GM19043 (cell line): ENCODE measurements at regions not wholly inside any gene's neighbourhood (a gene's known extent, or its start where the extent isn't known, plus 50 kb on each side); places are given as distances from the start of the nearest gene placed in this dataset.

Source experiments
- ATAC-seq: cut with Tn5 transposase; IDR thresholded peaks from one replicate; pipeline ENCODE4 v1.9.1; 2021; ENCODE audit warnings: low read depth; ENCODE audit not compliant: unreplicated experiment

- ATAC-seq: no peak
These were observed 131.9 kb upstream of the SPRED2 start for GRCh38 chr2:65564299-65564698.

DNA sequence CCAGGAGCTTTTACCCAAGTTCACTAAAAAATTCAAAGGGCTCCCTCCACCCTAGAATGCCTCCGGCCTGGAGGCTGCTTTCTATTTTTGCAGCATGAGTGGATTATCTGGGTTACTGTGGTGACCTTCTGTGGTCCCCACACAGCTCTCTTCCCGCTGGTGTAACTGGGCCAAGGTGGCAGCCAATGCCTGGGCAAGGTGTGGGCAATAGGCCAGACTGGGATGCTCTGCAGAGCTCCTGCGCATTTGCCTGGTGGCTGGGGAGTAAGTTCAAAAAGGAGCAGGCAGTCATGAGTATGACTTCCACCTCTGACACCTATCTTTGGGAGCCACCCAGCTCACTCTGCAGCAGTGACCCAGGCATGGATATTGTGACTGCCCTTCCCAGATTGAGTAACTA lies 130.5 kb upstream of the SPRED2 start:
- ATAC-seq: no peak

DNA sequence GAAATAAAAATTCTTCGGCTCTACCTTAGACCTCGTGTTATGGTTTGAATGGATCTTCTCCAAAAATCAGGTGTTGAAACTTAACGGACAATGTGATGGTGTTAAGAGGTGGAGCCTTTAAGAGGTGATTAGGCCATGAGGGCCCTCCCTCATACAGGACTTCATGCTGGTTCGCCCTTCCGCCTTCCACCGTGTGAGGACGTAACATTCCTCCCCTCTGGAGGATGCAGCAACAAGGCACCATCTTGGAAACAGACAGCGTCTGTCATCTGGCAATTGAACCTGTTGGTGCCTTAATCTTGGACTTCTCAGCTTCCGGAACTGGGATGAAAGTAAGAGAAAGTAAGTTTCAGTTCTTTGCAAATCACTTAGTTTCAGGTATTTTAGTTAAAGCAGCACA lies 126.3 kb upstream of the SPRED2 start:
- ATAC-seq: no peak

DNA sequence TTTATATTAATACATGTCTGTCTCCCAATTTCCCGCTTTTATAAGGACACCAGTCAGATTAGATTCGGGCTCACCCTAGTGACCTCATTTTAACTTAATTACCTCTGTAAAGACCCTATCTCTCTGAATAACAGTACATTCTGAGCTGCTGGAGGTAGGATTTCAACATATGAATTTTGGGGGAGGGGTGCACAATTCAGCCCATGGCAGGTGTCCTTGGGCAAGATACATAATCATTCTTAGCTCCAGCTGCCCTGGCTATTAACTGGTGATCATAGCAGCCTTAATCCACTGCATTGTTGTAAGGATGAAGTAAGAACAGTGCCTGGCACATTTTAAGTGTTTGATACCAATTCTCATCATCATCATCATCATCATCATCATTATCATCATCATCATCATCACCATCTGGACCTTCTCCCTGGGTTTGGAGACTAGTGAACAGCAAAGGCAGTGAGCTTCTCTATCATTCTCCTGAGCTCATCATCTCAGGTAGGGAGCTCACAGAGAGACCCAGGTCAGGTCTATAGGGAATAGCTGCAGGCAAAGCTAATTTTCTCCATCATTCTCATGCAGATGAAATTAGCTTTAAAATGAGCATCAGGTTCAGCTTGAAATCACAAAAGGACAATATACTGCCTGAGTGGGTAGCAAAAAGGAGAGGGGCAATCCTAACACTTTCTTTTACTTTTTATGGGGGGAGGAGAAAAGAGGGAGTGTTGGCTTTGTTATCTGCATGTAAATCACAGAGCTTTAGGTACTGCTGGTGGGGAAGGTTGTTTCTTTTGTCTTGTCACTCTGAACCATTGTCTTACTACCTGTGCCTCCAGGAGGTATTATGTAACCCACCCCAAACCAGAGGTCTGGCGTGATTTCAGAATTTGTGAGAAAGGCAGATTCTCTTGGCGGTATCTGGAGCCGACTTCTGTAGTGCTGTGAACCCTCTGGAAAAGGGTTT lies 125.5 kb upstream of the SPRED2 start:
- no peak for ATAC-seq

- no peak for ATAC-seq
These were observed 122.6 kb upstream of the SPRED2 start for GRCh38 chr2:65554765-65555591.

DNA sequence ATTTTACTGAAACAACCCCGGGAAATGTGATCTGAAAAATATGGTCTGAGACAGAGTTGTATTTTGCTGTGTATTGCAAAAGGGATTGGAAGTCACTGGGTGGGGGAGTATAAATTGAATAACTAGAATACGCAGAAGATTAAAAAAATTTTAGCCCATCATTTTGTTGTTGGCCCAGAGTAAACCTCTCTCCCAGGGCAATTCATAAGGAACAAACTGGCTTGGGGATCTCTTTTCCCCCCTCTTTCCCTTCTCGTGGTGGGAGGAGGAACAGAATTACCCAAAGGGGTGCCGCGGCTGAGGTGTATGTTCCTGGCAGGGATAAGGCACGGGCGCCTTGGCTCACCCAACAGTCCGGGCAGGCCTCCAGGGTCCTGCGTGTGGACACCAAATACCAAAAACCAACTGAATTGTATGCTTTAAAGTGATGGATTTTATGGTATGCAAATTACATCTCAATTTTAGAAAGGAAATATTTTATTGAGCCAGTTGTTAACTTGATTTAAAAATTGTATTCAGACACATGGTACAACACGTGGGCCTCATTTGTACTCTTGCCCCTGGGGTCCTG lies 121.2 kb upstream of the SPRED2 start:
- ATAC-seq: no peak

DNA sequence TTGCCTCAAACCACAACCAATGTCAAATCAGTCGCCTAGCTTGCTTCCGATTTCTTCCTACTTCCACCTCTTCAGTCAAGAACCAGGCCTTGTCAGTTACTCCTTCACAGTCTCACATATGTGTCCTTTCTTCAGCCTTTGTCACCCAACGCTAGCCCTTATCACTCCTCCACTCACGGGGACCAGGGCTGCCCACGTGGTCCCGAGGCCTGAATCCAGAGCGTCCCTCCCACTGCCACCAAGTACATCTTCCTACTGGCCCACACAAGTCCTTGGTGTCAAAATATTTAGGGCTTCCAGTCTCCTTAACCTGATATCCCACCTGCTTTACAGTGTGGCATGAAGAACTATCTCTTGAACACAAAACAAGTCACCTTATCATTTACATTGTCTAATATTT lies 119.1 kb upstream of the SPRED2 start:
- ATAC-seq: no peak

DNA sequence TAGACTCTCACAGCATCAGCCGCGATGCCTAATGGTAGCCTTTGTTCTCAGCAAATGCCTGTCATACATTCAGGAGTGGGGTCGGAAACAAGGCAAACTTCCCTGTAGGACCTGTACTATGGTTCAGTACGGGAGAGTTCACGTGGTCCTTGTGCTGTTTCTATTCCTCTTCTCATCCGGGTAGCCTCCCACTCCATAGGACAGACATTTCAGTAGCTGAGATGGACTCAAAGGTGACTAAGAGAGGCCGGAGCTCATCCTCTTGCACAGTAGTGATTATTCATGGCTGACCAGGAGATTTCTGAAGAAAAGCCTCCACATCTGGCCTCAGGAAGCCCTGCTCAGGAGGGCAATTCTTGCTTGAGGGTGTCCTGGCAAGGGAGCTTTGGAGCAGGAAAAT lies 117.8 kb upstream of the SPRED2 start:
- no peak for ATAC-seq

DNA sequence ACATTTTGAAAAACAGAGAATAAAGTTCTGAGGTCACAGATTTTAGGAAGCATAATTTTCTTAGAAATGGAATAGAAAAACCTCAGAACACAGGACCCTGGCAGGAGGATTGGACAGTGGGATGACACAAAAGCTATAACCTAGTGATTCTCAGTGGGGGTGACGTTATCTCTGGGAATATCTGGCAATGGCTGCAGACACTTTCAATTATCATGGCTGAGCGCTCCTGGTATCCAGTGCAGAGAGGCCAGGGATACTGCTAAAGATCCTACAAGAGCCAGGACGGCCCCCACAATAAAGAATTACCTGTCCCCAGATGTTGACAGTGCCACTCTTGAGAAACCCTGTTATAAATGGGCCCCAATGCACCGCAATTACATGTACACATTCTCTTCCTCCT lies 117.2 kb upstream of the SPRED2 start:
- ATAC-seq: no peak

- no peak for ATAC-seq
These were observed 116.8 kb upstream of the SPRED2 start for GRCh38 chr2:65549257-65549627.

- no peak for ATAC-seq
These were observed 116.3 kb upstream of the SPRED2 start for GRCh38 chr2:65548576-65549256.

DNA sequence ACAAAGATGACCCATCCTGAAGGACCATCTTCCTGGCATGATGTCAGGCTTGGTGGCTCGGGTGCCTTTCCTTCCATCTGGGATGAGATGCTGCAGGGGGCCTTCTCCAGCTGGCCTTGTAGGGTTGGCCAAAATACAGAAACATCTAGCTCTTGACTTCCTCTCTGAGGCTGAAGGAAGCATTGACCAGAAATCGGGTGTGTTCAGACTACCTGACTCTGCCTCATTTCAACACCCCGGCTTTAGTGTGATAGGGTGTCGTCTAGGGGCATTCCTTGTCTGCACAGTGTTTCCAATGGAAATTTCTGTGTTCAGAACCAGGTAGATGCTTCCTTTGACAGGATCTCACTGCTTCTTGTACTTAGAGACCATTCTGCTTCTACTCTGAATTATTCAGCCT lies 115.7 kb upstream of the SPRED2 start:
- ATAC-seq: no peak

GRCh38 chr2:65545837-65546805 lies 113.7 kb upstream of the SPRED2 start:
- no peak for ATAC-seq

- no peak for ATAC-seq
These were observed 109.4 kb upstream of the SPRED2 start for GRCh38 chr2:65541773-65542172.

GRCh38 chr2:65539633-65540032 lies 107.2 kb upstream of the SPRED2 start:
- ATAC-seq: no peak

DNA sequence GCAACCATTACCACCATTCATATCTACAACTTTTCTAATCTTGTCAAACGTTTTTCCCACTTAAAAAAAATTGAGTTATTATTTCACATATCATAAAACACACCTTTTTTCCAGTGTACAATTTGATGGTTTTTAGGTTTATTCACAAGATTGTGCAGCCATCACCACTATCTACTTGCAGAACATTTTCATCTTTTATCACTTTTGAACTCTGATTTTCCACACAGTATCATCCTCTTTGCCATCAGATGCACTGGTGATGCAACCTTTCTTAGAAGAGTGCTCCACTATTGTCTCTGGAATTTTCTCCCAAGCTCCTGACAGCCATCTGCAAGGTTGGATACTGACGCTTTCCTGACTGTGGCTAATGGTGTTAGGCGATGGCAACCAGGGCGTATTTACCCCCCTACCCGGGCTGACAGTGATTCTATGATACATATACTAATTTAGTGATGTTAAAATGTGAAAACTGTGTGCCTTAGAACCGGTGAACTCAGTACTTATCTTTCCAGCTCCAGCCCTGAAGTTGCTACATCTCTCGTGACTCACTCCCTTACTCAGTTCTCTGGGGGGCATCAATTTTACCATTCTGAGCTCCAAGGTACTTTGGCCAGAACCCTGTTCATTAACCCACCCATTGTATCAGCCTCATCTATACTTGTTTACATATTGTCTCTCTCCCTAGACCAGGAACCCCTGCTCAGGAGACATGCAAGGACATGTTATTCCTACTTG lies 105.4 kb upstream of the SPRED2 start:
- no peak for ATAC-seq

DNA sequence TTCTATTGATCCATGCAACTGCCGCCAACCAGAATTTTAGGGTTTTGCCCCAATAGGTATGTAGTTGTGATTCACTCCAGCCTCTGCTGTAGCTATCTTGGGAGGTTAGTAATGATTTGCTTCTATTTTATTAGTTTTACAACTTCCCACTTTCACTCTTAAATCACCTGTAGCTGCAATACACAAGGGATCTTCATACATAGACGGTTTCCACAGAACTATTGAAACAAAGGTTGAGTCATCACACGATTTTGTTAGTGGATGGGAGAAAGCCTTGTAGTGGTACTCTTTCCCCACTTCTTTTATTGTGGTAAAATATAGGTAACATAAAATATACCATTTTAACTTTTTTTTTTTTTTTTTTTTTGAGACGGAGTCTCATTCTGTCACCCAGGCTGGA lies 104.2 kb upstream of the SPRED2 start:
- peak; percentile 89 for ATAC-seq

GRCh38 chr2:65532937-65533336 lies 100.5 kb upstream of the SPRED2 start:
- no peak for ATAC-seq

DNA sequence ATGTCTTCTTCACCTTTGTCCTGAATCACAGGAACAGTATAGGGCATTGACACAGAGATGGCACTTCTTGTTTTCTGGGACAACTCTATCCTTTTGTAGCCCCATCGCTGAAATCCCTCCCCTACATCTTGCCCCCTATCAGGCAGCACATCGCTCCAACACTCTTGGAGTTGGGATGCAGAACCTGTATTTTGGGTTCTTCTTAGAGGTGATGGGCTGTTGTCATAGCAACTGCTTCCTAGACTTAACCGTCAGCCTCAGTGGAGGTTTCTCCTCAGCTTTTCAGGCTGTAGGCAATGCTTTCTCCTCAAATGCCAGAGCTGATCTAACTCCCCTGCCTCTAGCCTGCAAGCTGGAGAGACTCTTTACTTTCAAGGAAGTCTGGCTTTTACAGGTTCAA lies 99.9 kb upstream of the SPRED2 start:
- no peak for ATAC-seq
